HG03378 (cell line): ENCODE measurements at regions not wholly inside any gene's neighbourhood (a gene's known extent, or its start where the extent isn't known, plus 50 kb on each side); places are given as distances from the start of the nearest gene placed in this dataset.

Experiments
- ATAC-seq: cut with Tn5 transposase; IDR thresholded peaks from one replicate; pipeline ENCODE4 v1.9.1; 2021; ENCODE audit warnings: mild to moderate bottlenecking, moderate library complexity; ENCODE audit not compliant: unreplicated experiment

DNA sequence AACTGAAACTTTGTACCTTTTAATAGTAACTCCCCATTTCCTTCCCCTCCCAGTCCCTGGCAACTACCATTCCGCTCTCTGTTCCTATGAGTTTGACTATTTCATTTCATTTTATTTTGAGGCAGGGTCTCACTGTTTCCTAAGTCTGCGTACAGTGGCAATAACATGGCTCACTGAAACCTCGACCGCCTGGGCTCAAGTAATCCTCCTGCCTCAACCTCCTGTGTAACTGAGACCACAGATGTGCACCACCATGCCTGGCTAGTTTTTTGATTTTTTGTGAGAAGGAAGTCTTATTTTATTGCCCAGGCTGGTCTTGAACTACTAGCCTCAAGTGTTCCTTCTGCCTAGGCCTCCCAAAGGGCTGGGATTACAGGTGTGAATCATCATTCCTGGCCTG is 808.1 kb downstream of the CDH11 start:
- no peak for ATAC-seq

DNA sequence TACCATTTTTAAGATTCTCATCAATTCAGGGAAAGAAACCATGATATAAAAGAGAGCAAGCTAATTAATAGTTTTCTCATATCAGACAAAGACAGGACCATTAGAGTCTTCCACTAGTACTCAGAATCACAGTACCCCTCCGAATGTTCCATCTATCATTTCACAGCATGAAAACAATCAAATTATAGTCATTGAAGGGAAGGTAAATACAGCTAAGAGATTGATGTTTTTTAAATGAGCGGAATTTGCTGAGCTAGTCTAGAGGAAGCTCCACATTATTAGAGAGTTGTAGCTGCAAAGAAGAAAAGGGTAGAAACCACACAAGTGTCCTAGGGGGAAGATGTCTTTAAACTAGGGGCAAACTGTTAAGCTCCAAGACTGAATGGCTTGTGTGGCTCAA is 808.9 kb downstream of the CDH11 start:
- no peak for ATAC-seq

DNA sequence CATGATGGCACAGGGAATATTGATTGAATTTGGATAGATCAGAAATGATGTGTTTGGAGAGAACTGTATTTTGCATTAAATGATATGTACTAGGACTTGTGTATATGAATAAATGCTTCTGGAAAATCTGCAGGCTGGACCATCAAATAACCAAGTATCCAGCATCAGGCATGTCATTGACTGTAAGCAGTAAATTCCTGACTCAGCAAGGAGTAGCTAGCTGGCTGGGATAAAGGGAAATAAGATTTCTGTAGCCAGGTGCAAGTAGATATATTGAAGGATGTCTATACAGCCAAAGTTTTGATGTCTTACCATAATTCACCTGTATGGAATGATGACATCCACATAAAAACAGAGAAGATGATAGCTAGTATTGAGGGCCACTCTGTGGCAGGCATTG is 809.6 kb downstream of the CDH11 start:
- ATAC-seq: no peak

DNA sequence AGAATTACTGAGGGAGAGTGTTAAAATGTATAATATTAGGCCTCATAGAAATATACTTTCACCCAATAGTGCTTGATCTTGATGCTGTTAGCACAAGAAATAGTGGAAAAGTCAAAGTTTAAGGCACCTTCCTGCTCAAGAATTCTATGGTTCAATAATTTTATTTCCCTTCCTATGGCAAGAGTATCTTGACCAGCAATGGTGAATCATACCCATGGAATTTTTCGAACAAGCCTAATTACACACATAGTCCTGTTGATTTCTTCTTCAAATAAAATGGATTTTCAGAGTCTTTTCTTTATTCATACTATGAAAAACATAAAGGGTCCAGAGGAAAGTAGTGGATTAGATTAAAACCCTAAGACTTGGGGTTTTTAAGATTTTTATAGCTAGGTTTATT is 810.6 kb downstream of the CDH11 start:
- no peak for ATAC-seq

DNA sequence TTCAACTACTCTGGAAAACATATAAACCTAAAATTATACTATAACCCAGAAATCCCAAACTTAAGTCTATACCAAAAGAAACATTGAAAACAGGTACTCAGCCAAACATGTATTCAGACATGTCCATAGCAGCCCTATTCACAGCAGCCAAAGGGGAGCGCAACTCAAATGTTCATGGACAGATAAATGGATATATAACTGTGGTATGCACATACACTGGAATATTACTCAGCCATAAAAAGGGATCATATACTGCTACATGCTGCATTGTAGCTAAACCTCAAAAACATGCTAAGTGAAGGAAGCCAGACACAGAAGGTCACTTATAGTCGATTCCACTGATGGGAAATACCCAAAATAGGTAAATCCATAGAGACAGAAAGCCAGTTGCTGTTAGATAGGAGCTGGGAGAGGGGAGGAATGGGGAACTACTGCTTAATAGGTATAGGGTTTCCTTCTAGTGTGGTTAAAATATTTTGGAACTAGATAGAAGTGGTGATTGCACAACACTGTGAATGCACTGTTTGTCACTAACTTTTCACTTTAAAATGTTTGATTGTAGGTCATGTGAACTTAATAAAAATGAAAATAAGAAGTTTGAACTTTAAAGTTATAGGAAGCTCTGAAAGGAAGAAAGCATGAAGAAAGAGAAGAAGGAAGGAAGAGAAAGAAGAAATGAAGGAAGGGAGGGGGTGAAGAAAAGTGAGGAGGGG is 812.3 kb downstream of the CDH11 start:
- no peak for ATAC-seq

DNA sequence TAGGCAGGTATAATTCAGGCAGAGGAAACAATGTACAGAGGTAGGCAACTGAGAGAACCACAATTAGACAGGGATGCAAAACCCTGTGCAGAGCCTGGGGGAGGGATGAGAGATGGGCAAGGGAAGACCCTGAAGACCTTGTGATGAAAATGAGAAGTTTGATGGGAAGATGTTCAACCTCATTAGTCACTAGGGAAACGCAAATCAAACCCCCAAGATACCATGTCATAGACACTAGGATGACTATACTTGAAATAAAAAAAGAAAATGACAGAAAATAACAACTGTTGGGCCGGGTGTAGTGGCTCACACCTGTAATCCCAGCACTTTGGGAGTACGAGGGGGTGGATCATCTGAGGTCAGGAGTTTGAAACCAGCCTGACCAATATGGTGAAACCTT is 813.1 kb downstream of the CDH11 start:
- no peak for ATAC-seq

DNA sequence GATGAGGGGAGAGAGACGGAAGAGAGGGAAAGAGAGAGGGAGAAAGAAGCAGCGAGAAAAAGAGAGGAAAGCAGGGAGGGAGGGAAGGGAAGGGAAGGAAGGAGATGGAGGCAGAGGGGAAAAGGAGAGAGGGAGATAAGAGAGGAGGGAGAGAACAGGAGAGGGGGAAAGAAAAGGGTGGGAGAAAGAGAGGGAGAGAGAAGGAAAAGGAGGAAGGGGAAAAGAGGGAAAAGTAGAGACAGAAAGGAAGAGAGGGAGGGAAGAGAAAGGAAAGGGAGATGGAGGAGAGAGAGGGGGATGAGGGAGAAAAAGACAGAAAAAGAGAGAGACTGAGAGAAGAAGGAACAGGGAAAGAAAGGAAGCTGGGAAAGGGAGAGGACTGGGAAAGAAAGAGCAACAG is 814.4 kb downstream of the CDH11 start:
- no peak for ATAC-seq

DNA sequence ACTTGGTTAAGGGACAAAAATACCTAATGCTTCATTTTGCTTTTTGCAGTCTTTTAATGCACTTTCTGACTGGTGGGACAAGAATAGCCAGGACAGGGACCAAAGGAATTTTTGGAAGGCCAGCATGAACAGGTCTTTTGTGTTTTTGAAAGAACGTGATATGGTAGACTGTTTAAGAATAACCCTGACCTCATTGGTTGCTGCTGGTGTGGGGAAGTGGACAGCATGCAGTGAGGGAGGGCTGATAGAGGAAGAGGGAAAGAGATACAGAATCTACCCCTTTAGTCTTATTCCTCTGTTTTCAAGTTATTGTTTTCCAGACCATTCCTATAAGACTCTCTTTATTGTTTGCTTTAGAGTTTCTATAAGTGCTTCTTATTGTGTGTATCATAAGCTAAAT is 816.2 kb downstream of the CDH11 start:
- no peak for ATAC-seq

DNA sequence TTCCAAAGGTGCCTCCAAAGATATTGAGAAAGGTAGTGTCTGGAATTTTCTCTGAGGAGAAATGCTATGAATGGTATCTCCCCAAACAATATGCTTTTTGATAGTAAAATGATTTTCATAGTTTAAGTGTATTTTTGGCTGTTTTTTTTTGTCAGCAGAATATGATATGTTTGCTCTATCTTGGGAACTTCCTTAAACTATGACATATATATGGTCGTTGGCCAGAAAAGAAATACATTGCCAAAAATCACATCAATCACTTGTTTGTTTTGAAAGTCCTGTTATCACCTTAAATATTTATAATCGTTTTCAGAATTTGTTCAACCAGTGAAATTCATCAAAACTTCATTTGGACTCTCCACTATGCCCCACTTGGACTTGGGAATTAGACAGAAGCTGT is 816.9 kb downstream of the CDH11 start:
- ATAC-seq: no peak

DNA sequence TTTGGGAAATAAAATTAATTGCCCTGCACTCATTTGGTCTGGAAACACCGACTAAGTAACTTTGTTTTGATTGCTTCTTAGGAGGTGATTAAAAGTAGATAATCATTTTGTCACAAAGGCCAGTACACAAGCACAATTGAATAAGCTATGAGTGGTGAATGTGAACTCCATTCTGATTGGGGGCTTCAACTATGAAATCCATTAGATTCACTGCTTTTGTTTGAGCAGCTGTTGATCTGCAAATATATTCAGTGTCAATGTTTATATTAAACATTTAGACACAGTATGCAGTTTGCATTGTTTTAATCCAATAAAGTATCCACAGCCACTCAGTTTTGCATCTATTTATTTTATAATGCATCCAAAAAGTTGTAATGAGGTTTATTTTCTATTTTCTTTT is 817.5 kb downstream of the CDH11 start:
- ATAC-seq: no peak

DNA sequence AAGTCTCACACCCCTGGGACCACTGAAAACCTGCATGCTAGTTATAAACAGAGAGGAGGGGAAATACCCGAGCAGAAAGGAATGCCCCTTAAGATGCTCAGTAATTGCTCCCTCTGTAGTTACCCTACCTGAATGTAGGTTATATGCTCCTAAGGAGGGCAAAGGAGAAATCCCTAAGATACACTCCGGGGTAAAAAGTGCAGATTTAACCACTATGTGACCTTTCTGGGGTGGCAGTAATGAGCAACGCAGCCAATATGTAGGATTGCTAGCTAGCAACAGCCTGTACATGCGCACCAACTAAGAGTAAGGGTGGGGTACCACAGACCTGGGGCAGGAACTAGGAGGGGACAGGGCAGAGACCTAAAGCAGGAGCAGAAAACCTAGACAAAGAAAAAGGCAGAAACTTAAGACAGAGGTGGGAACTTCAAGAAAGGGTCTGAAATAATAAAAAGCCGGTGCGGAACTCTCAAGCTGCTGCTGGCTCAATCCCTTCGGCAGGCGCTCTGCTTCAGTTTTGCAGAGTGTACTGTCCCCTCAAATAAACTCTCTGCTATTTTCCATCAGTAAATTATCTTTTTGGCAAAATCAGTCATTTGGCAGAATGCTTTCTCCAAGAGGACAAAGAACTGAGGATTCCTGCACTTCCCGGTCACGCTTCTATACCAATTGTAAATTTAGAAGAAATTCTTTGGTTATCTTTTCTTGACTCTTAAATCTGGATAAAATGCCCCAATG is 823.8 kb downstream of the CDH11 start:
- no peak for ATAC-seq

DNA sequence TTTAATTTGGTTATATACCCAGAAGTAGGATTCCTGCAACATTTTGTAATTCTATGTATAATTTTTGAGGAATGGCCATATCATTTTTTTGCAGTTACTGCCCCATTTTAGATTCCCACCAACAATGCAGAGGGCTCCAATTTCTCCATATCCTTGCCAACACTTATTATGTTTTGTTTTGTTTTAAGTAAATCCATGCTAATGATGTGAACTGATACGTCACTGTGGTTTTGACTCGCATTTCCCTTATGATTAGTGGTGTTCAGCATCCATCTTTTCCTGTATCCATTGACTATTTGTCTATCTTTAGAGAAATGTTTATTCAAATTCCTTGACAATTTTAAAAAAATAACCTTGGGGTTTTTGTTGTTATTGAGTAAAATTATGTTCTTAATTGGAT is 826.4 kb downstream of the CDH11 start:
- ATAC-seq: no peak

DNA sequence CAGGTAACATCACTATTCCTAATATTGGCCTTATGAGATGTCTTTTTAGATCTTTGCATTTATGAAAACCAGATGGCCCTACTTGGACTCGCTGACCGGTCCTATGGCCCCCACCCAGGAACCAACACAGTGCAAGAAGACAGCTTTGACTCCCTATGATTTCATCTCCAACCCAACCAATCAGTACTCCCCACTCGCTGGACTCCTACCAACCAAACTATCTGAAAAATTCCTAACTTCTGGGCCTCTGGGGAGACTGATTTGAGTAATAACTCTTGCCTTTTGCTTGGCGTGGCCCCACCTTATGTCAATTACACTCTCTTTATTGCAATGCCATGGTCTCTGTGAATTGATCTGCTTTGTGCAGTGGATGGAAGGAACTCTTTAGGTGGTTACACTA is 828.9 kb downstream of the CDH11 start:
- no peak for ATAC-seq

DNA sequence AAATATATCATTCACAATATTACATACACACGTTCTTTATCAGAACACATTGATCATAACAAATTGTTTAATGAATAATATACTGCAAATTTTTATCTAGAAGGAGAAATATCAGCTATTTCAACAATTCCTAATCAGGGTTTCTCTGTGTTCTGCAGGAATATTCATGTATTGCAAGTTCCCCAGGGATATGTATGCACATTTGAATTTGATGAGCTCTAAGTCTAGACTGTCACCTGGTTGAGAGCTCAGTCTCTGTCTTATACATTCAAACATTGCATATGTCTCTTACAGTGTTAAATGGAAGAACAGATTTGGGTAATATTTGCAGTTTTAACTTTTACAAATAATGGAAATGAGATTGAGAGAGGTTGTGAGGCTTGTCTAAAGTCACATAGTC is 829.7 kb downstream of the CDH11 start:
- no peak for ATAC-seq

DNA sequence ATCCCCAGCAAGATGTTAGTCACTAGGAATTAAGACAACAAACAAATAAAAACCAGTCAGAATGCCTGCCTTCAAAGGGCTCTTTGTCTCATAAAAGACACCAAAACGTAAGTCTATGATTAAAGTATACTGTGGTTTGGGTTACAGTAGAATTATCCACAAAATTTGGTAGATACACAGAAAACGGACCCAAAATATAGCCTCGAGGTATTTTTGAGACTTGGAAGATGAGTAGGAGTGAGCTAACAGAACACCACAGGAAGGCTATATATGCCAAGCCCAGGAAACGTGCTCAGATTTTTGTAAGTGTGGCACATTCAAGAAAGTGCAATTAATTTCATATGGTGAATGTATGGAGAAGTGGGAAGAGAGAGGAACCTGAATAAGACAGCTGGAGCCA is 831.4 kb downstream of the CDH11 start:
- no peak for ATAC-seq

DNA sequence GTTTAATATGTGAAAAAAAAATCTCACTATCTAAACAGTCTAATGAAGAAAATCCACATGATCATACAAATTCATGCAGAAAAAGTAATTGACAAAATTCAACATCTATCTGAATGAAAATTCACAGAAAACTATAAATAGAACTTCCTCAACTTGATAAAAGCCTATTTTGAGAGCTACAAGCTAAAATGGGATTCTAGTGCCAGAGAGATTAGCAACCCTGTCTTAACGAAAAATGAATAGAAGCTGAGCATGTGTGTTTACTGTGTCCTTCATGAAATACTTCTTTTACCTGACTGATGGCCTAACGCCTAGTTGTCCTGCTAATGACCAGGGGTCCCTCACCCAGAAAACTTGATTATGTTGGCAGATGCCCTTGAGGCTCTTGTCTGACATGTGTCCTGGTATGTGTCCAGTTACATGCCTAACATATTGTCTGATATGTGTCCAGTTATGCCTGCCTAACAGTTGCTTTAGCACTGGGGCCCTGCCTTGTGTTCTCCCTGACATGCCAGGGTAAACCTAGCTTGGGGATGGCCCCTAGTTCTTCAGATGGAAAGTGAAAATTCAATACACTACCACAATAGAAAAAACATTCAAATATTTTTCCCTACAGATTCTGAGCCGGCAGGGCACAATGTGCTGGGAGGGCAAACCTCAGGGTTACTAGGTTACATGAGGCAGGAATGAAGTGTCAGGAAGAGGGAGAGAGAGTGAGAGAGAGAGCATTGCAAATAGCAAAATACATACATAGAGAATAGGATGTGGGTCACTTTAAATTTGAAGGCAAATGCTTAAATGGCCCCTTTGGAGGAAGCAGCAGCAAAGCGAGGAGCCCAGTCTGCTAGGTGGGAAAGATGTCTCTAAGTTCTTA is 834.0 kb downstream of the CDH11 start:
- ATAC-seq: no peak

DNA sequence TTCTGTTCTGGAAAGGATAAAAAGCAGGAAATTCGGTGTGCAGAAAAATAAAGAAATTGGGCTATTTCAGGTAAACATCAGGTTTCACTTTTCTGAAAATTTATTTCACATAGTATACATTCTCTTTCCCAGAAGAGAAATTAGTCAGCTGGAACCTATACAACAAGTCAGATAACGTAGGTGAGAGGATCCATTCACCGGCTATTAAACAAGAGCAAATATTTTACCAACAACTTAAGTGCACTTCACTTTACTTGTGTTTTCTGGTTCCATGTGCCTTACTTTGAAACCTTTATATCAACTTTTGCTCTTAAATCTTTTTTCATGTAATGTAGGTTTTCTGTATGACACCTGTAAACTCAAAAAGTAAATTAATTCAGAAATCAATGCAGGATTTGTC is 839.7 kb downstream of the CDH11 start:
- ATAC-seq: no peak

DNA sequence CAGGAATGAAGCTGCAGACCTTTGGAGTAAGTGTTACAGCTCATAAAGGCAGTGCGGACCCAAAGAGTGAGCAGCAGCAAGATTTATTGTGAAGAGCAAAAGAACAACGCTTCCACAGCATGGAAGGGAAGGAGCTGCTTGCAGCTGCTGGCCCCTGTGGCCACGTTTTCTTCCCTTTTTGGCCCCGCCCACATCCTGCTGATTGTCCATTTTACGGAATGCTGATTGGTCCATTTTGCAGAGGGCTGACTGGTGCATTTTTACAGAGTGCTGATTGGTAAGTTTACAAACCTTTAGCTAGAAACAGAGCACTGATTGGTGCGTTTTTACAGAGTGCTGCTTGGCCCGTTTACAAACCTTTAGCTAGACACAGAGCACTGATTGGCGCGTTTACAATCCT is 841.5 kb downstream of the CDH11 start:
- ATAC-seq: no peak

DNA sequence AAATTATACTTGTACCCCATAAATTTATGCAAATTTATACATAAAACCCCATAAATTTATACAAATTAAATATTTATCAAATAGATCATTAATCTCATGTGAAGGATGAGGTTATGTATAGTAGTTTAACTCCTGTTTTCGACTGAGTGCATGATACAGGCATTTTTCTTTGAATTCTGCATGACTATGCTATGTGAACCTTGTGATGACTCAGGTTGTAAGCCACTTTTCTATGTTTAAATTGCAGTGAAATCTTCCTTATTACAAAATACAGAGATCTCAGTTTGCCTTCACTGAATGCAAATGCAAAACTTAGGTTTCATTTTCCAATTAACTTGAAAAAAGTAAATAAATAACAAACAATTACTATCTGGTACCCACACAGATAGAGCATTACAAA is 843.7 kb downstream of the CDH11 start:
- ATAC-seq: no peak

DNA sequence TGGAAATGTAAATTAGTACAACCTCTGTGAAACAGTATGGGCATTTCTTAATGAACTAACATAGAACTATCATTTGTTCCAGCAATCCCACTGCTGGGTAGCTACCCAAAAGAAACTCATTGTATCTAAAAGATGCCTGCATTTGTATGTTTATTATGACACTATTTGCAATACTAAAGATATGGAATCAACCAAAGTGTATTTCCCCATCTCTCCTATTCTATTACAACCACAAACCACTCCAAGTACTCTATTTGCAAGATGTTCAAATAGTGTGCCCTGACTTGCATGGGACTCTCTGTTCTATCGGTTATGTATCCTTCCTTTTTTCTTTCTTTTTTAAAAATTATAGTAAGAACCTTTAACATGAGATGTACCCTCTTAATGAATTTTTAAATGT is 845.2 kb downstream of the CDH11 start:
- ATAC-seq: no peak

DNA sequence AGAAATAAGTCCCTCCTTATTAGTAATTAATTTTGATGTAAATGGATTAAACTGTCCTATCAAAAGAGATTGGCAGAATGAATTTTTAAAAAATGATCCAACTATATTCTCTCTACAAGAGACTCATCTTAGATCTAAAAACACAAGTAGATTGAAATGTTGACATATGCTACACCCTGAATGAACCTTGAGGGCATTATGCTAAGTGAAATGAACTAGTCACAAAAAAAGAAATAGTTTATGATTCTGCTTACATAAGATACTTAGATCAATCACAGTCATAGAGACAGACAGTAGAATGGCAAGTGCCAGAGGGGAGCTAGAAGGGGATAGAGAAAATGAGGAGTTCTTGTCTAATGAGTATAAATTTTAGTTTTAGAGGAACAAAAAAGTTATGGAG is 849.8 kb downstream of the CDH11 start:
- no peak for ATAC-seq

DNA sequence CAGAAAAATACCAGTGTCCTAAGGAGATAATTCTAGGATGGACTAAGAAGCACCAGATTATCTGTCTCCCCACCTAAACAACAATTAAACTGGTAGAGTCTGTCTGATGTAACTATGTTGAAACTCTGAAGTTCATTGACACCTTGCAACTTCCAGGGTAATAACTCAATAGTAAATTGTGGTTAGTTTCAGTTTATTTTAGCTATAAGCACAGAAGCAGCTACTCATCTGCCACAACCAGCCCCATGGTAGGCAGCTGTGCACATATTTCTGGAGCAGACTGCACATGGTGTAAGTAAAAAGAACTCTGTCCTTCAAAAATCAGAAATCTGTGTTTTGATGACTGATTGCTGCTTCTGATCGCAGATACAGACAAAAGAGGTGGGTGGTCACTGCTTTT is 852.1 kb downstream of the CDH11 start:
- no peak for ATAC-seq
